ENCODE measurements at regions not wholly inside any gene's neighbourhood (a gene's known extent, or its start where the extent isn't known, plus 50 kb on each side); places are given as distances from the start of the nearest gene placed in this dataset.

- Histone ChIP-seq H3K36me3 (no peaks in the 10 kb centered on the region), H3K27me3 (peaks cover 0 to 76% (median 0%) of the 10 kb centered on the region in 4 donors), H3K4me3 (no peak overlapping the region), H3K4me1 (no peaks in the 10 kb centered on the region), H3K9me3 (no peaks in the 10 kb centered on the region), H3K27ac (no peak overlapping the region)
- 30 to 51% methylated on average over 6 of the region's 6 CpGs for WGBS, 2 donors
- DNase-seq, result no peak
- TF ChIP-seq POLR2A (IDR thresholded peaks at IDR 0.05), result no peak
- intact Hi-C loops (cut with DNase I), result no loop called here
These were observed 274.5 kb downstream of the NSG2 start for GRCh38 chr5:174320051-174320450.

GRCh38 chr5:174323878-174324281 is 278.4 kb downstream of the NSG2 start:
- Histone ChIP-seq H3K9me3 (no peaks in the 10 kb centered on the region), H3K4me1 (no peaks in the 10 kb centered on the region), H3K36me3 (no peaks in the 10 kb centered on the region), H3K4me3 (no peak overlapping the region), H3K27me3 (peaks cover 0 to 86% (median 0%) of the 10 kb centered on the region in 4 donors), H3K27ac (no peak overlapping the region)
- no peak for DNase-seq
- intact Hi-C loops (cut with DNase I), result no loop called here
- no peak for TF ChIP-seq CTCF (IDR thresholded peaks at IDR 0.05)
- TF ChIP-seq POLR2A (IDR thresholded peaks at IDR 0.05), result no peak
- WGBS, 2 donors, result 4 to 6% methylated on average over 4 of the region's 4 CpGs

- peaks cover 0 to 88% (median 0%) of the 10 kb centered on the region in 4 donors for H3K27me3 ChIP-seq
- no peak overlapping the region for H3K27ac ChIP-seq
- no peak overlapping the region for H3K4me3 ChIP-seq
- no peaks in the 10 kb centered on the region for H3K9me3 ChIP-seq
- no peaks in the 10 kb centered on the region for H3K4me1 ChIP-seq
- DNase-seq, result no peak
- 32 to 34% methylated on average over 3 of the region's 3 CpGs for WGBS, 2 donors
- TF ChIP-seq POLR2A (IDR thresholded peaks at IDR 0.05) (no peak), CTCF (IDR thresholded peaks at IDR 0.05) (no peak)
- H3K36me3 ChIP-seq, result no peaks in the 10 kb centered on the region
- intact Hi-C loops (cut with DNase I), result no loop called here
These were observed 279.2 kb downstream of the NSG2 start for GRCh38 chr5:174324680-174325079.

GRCh38 chr5:174325431-174325830 is 279.9 kb downstream of the NSG2 start:
- no peak for TF ChIP-seq POLR2A (IDR thresholded peaks at IDR 0.05)
- no peaks in the 10 kb centered on the region for H3K36me3 ChIP-seq
- H3K9me3 ChIP-seq, result no peaks in the 10 kb centered on the region
- H3K27me3 ChIP-seq, result peaks cover 0 to 89% (median 0%) of the 10 kb centered on the region in 4 donors
- DNase-seq, result no peak
- H3K4me3 ChIP-seq, result no peak overlapping the region
- intact Hi-C loops (cut with DNase I), result no loop called here
- H3K27ac ChIP-seq, result no peak overlapping the region
- H3K4me1 ChIP-seq, result no peaks in the 10 kb centered on the region
- WGBS, 2 donors, result 56 to 68% methylated on average over 7 of the region's 7 CpGs

- H3K9me3 ChIP-seq, result no peaks in the 10 kb centered on the region
- no peaks in the 10 kb centered on the region for H3K36me3 ChIP-seq
- peaks cover 0 to 89% (median 0%) of the 10 kb centered on the region in 4 donors for H3K27me3 ChIP-seq
- TF ChIP-seq POLR2A (IDR thresholded peaks at IDR 0.05) (no peak), CTCF (IDR thresholded peaks at IDR 0.05) (no peak)
- no peak for DNase-seq
- no peak overlapping the region for H3K4me3 ChIP-seq
- H3K27ac ChIP-seq, result no peak overlapping the region
- H3K4me1 ChIP-seq, result no peaks in the 10 kb centered on the region
- WGBS, 2 donors, result 21 to 28% methylated on average over 4 to 5 of the region's 6 CpGs
- intact Hi-C loops (cut with DNase I), result no loop called here
These were observed 280.5 kb downstream of the NSG2 start for GRCh38 chr5:174325961-174326360.

GRCh38 chr5:174326372-174326771 is 280.9 kb downstream of the NSG2 start:
- no peaks in the 10 kb centered on the region for H3K9me3 ChIP-seq
- WGBS, 2 donors, result 71% methylated on average over 1 of the region's 3 CpGs; no CpG with 5 or more reads in 1 of the 2 donors
- H3K27me3 ChIP-seq, result peaks cover 0 to 85% (median 0%) of the 10 kb centered on the region in 4 donors
- no peaks in the 10 kb centered on the region for H3K36me3 ChIP-seq
- TF ChIP-seq CTCF (IDR thresholded peaks at IDR 0.05), result no peak
- no peak for TF ChIP-seq POLR2A (IDR thresholded peaks at IDR 0.05)
- H3K4me3 ChIP-seq, result no peak overlapping the region
- no peak overlapping the region for H3K27ac ChIP-seq
- DNase-seq, result no peak
- intact Hi-C loops (cut with DNase I), result no loop called here
- no peaks in the 10 kb centered on the region for H3K4me1 ChIP-seq
